Astrocyte (in vitro differentiated cells and primary cell): ENCODE measurements at regions not wholly inside any gene's neighbourhood (a gene's known extent, or its start where the extent isn't known, plus 50 kb on each side); places are given as distances from the start of the nearest gene placed in this dataset.

Source experiments
- EZH2 ChIP-seq: IDR thresholded peaks from 2 replicates; pipeline ENCODE4 v1.6.1; 2012; ENCODE audit warnings: mild to moderate bottlenecking, low read length, inconsistent platforms; ENCODE audit not compliant: insufficient read depth
- TF ChIP-seq, protein P1 (sequence below): IDR thresholded peaks from 2 replicates; pipeline ENCODE4 v1.5.1; 2011; ENCODE audit warnings: low read depth, mild to moderate bottlenecking, inconsistent platforms, low read length, moderate library complexity; ENCODE audit not compliant: insufficient read depth

DNA sequence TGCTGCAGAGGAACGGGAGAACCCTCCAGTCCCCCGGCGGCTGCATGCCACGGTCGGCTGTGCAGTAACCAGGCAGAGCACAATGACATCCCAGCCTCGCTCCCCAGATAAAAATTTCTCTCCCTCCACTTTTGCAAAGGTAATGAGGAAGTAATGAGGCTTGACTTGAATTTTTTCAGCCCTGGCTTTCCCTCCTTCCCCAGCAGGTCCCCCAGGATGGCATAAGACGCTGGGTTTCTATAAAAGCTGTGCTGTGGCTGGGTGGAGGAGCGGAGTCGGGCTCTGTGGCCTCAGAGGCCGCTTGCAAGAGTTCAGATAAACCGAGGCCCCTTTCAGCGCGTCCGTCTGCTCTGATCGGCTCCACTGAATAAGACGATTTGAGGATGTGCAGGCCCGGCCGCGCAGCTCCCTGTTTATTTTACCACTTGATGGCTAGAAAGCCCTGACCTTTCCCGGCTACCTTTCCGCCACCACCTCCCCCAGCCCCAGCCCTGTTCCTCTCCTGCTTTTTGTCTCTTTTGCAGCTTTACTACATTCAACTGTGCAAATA lies 351.9 kb upstream of the IRX2 start:
- TF ChIP-seq, protein P1, sequence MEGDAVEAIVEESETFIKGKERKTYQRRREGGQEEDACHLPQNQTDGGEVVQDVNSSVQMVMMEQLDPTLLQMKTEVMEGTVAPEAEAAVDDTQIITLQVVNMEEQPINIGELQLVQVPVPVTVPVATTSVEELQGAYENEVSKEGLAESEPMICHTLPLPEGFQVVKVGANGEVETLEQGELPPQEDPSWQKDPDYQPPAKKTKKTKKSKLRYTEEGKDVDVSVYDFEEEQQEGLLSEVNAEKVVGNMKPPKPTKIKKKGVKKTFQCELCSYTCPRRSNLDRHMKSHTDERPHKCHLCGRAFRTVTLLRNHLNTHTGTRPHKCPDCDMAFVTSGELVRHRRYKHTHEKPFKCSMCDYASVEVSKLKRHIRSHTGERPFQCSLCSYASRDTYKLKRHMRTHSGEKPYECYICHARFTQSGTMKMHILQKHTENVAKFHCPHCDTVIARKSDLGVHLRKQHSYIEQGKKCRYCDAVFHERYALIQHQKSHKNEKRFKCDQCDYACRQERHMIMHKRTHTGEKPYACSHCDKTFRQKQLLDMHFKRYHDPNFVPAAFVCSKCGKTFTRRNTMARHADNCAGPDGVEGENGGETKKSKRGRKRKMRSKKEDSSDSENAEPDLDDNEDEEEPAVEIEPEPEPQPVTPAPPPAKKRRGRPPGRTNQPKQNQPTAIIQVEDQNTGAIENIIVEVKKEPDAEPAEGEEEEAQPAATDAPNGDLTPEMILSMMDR = no peak
- no peak for TF ChIP-seq EZH2
